ENCODE measurements at regions not wholly inside any gene's neighbourhood (a gene's known extent, or its start where the extent isn't known, plus 50 kb on each side); places are given as distances from the start of the nearest gene placed in this dataset.

- TF ChIP-seq, protein P1, sequence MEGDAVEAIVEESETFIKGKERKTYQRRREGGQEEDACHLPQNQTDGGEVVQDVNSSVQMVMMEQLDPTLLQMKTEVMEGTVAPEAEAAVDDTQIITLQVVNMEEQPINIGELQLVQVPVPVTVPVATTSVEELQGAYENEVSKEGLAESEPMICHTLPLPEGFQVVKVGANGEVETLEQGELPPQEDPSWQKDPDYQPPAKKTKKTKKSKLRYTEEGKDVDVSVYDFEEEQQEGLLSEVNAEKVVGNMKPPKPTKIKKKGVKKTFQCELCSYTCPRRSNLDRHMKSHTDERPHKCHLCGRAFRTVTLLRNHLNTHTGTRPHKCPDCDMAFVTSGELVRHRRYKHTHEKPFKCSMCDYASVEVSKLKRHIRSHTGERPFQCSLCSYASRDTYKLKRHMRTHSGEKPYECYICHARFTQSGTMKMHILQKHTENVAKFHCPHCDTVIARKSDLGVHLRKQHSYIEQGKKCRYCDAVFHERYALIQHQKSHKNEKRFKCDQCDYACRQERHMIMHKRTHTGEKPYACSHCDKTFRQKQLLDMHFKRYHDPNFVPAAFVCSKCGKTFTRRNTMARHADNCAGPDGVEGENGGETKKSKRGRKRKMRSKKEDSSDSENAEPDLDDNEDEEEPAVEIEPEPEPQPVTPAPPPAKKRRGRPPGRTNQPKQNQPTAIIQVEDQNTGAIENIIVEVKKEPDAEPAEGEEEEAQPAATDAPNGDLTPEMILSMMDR (IDR thresholded peaks at IDR 0.05; ENCODE audit: low read depth, low read length): no peak
- TF ChIP-seq POLR2A (IDR thresholded peaks at IDR 0.05; ENCODE audit: extremely low read depth, insufficient read length): no peak
Measured at GRCh38 chr22:48496987-48497650, 1330.6 kb downstream of the BRD1 start.

Measured in NB4 (cell line).